HCT116 (cell line): ENCODE measurements at regions not wholly inside any gene's neighbourhood (a gene's known extent, or its start where the extent isn't known, plus 50 kb on each side); places are given as distances from the start of the nearest gene placed in this dataset.

Source experiments
- ATAC-seq: fragments of 200-7000 bp; cut with Tn5 transposase; 2 replicates; pipeline ENCODE4 v1.9.1; 2020; ENCODE audit warnings: mild to moderate bottlenecking, moderate library complexity
- BruUV-seq: library from RNA; stranded (reverse); fragments of 400-500 nt; replicated peaks from 2 replicates; lab custom pipeline; 2021; lab: Mats Ljungman, UMichigan
- CTCF ChIA-PET: fragments of 300-600 bp; sonication (Branson Sonifier 250); formaldehyde crosslinking; loops from one replicate; lab custom pipeline; 2021; ENCODE audit warnings: antibody characterized with exemption; lab: Charles Lee
- POLR2A ChIA-PET: fragments of 300-600, 350-600 bp; sonication (Branson Sonifier 250); formaldehyde crosslinking; loops from one replicate; lab custom pipeline; 2021; ENCODE audit warnings: antibody characterized with exemption; lab: Charles Lee
- RAD21 ChIA-PET, 2 experiments: fragments of 300-600 bp; sonication (Branson Sonifier 250); formaldehyde crosslinking; loops; one replicate each; lab custom pipeline; 2023; ENCODE audit warnings: low total read pairs in 2 of 2; ENCODE audit not compliant: uncharacterized antibody in 2 of 2, unreplicated experiment in 2 of 2, low non-redundant PET in 1 of 2; lab: Charles Lee
- DNase-seq: peaks from one replicate; pipeline ENCODE4 v3.0.0-alpha.2; 2010; ENCODE audit warnings: low read depth, low spot score
- H2AFZ ChIP-seq: fragments of 200-600 bp; shearing (Covaris generic), sonication (generic); 2 replicates; pipeline ENCODE4 v1.6.1; 2017; ENCODE audit warnings: low read depth, mixed run types, mixed read lengths, antibody characterized with exemption, low read length; ENCODE audit not compliant: poor library complexity, severe bottlenecking
- H3K27ac ChIP-seq: 2 replicates; pipeline ENCODE4 v1.5.1; 2012; ENCODE audit warnings: low read depth, low read length
- H3K27me3 ChIP-seq: fragments of 200-600 bp; sonication (generic); 2 replicates; pipeline ENCODE4 v1.6.1; 2016; ENCODE audit warnings: mixed run types, low read length, mixed read lengths; ENCODE audit not compliant: insufficient read depth
- H3K36me3 ChIP-seq, 2 experiments: fragments of 200-500 bp in 1 of 2; fragments of 200-600 bp in 1 of 2; sonication (Bioruptor generic) in 1 of 2; sonication (generic) in 1 of 2; 2 replicates each; pipeline versions ENCODE4 v1.5.1 to v1.6.1; 2014 to 2016; ENCODE audit warnings: low read length in 2 of 2, inconsistent platforms in 1 of 2, mixed read lengths in 1 of 2, mixed run types in 1 of 2; ENCODE audit not compliant: insufficient read depth in 2 of 2, control insufficient read depth in 1 of 2
- H3K4me1 ChIP-seq, 2 experiments: fragments of 200-600 bp in 1 of 2; sonication (generic) in 1 of 2; 2 replicates each; pipeline versions ENCODE4 v1.5.1 to v1.6.1; 2012 to 2017; ENCODE audit warnings: low read length in 2 of 2, inconsistent platforms in 1 of 2, mild to moderate bottlenecking in 1 of 2, mixed read lengths in 1 of 2, mixed run types in 1 of 2, moderate library complexity in 1 of 2; ENCODE audit not compliant: insufficient read depth in 2 of 2, control insufficient read depth in 1 of 2
- H3K4me2 ChIP-seq: fragments of 200-600 bp; sonication (generic); 2 replicates; pipeline ENCODE4 v1.6.1; 2017; ENCODE audit warnings: mixed run types, low read length, mixed read lengths
- H3K4me3 ChIP-seq, 2 experiments: fragments of 200-600 bp in 1 of 2; sonication (generic) in 1 of 2; replicated peaks in 1 of 2; 2 replicates each; pipeline ENCODE4 v1.5.1; 2011 to 2016; ENCODE audit warnings: low read length in 2 of 2, control low read depth in 1 of 2, low read depth in 1 of 2, mild to moderate bottlenecking in 1 of 2, mixed read lengths in 1 of 2, mixed run types in 1 of 2
- H3K79me2 ChIP-seq: fragments of 200-600 bp; sonication (generic); 2 replicates; pipeline ENCODE4 v1.6.1; 2017; ENCODE audit warnings: mild to moderate bottlenecking, mixed run types, low read length, moderate library complexity, mixed read lengths; ENCODE audit not compliant: insufficient read depth
- H3K9ac ChIP-seq: fragments of 200-600 bp; sonication (generic); 2 replicates; pipeline ENCODE4 v1.6.1; 2016; ENCODE audit warnings: low read length, mixed read lengths
- H3K9me2 ChIP-seq: fragments of 200-600 bp; sonication (generic), shearing (Covaris generic); 2 replicates; pipeline ENCODE4 v1.6.1; 2017; ENCODE audit warnings: mixed run types, mild to moderate bottlenecking, moderate library complexity; ENCODE audit not compliant: insufficient read depth
- H3K9me3 ChIP-seq, 2 experiments: fragments of 200-500 bp in 1 of 2; fragments of 200-600 bp in 1 of 2; sonication (Bioruptor generic) in 1 of 2; sonication (generic) in 1 of 2; 2 replicates each; pipeline ENCODE4 v1.6.1; 2014 to 2017; ENCODE audit warnings: low read length in 2 of 2, mixed read lengths in 2 of 2, inconsistent platforms in 1 of 2, low read depth in 1 of 2, mild to moderate bottlenecking in 1 of 2, mixed run types in 1 of 2, moderate library complexity in 1 of 2; ENCODE audit not compliant: control insufficient read depth in 1 of 2, insufficient read depth in 1 of 2
- H4K20me1 ChIP-seq: fragments of 200-600 bp; sonication (generic), shearing (Covaris generic); 2 replicates; pipeline ENCODE4 v1.6.1; 2017; ENCODE audit warnings: mixed run types, mild to moderate bottlenecking, moderate library complexity; ENCODE audit not compliant: insufficient read depth
- CBX3 ChIP-seq: IDR thresholded peaks from 2 replicates; pipeline ENCODE4 v1.6.1; 2012; ENCODE audit warnings: low read depth
- CEBPB ChIP-seq: IDR thresholded peaks from 2 replicates; pipeline ENCODE4 v1.6.1; 2012; ENCODE audit warnings: low read depth
- EGR1 ChIP-seq: IDR thresholded peaks from 2 replicates; pipeline ENCODE4 v1.6.1; 2012; ENCODE audit warnings: low read depth
- ELF1 ChIP-seq: IDR thresholded peaks from 2 replicates; pipeline ENCODE4 v1.6.1; 2012; ENCODE audit warnings: low read depth, borderline replicate concordance
- EZH2 ChIP-seq: fragments of 200-600 bp; sonication (generic); IDR thresholded peaks from 2 replicates; pipeline ENCODE4 v1.6.1; 2017; ENCODE audit warnings: antibody characterized with exemption, mixed run types
- EZH2phosphoT487 ChIP-seq: fragments of 200-600 bp; IDR thresholded peaks from 2 replicates; pipeline ENCODE4 v1.6.1; 2018; ENCODE audit warnings: antibody characterized with exemption, borderline replicate concordance
- FOSL1 ChIP-seq: IDR thresholded peaks from 2 replicates; pipeline ENCODE4 v1.6.1; 2012; ENCODE audit warnings: low read depth
- JUND ChIP-seq: IDR thresholded peaks from 2 replicates; pipeline ENCODE4 v1.6.1; 2012
- POLR2AphosphoS5 ChIP-seq: IDR thresholded peaks from 2 replicates; pipeline ENCODE4 v1.6.1; 2011; ENCODE audit warnings: mild to moderate bottlenecking, low read depth, low read length, moderate library complexity
- SIN3A ChIP-seq: IDR thresholded peaks from 2 replicates; pipeline ENCODE4 v1.6.1; 2012; ENCODE audit warnings: low read depth
- SRF ChIP-seq: IDR thresholded peaks from 2 replicates; pipeline ENCODE4 v1.6.1; 2012; ENCODE audit warnings: low read depth
- YY1 ChIP-seq: IDR thresholded peaks from 2 replicates; pipeline ENCODE4 v1.6.1; 2011; ENCODE audit warnings: low read length, low read depth, moderate library complexity, mild to moderate bottlenecking; ENCODE audit not compliant: insufficient replicate concordance; ENCODE audit errors: extremely low read depth
- intact Hi-C: fragments of 100-400 bp; cut with micrococcal nuclease; formaldehyde crosslinking; loops from 2 replicates; pipeline ENCODE4 v1.10.0; 2022
- TF ChIP-seq, protein P1 (sequence below), 3 experiments: fragments of 200-600 bp in 1 of 3; sonication (generic) in 1 of 3; IDR thresholded peaks in 2 of 3; conservative IDR thresholded peaks in 1 of 3; 2 replicates each; pipeline ENCODE4 v1.5.1; 2012 to 2017; ENCODE audit warnings: low read depth in 2 of 3, low read length in 2 of 3, antibody characterized with exemption in 1 of 3, borderline replicate concordance in 1 of 3, control low read depth in 1 of 3, mild to moderate bottlenecking in 1 of 3, mixed read lengths in 1 of 3, mixed run types in 1 of 3, moderate library complexity in 1 of 3; ENCODE audit not compliant: insufficient read depth in 1 of 3

DNA sequence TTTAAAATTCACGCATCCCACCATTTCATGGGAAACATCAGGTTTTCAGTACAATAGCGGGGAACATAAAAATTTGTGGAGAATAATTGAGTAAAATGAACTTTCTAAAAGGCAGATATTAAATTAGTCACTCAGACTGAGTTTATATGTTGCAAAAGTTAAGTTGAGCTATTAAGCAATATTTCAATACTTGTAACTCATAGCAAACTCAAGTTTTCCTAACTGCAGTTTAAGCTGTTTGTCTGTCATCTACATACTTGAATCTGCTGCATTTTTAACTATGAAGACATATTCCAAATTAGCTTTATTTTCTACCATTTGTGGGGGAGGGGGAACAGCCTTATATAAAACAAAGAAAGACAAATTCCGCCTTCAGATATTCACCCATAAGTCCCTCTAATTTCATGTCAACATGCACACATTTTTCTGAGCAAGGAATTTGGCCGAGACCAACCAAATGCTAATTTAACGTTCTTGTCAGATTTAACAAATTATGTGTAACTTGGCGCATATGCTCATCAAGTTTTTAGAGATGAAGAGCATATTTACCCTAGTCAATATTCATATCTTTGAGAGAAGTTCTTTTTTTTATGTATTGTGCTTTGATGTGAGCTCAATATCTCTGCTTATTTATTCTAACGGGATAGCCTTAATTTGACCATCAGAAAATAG is 462.9 kb downstream of the TXNL1 start:
- BruUV-seq: no TSS peak
- Histone ChIP-seq H4K20me1 (no peaks in the 10 kb centered on the region), H2AFZ (no peak overlapping the region), H3K4me2 (no peak overlapping the region), H3K9me3 (peaks cover 0 to 23% of the 10 kb centered on the region in 2 experiments; a peak in 2 of 4 replicates), H3K9ac (no peak overlapping the region), H3K79me2 (no peaks in the 10 kb centered on the region), H3K4me3 (no peak overlapping the region), H3K36me3 (no peaks in the 10 kb centered on the region), H3K27ac (no peak overlapping the region), H3K4me1 (no peaks in the 10 kb centered on the region), H3K27me3 (no peaks in the 10 kb centered on the region), H3K9me2 (no peaks in the 10 kb centered on the region)
- POLR2A ChIA-PET: no interaction called here
- DNase-seq (no peak), ATAC-seq (no peak)
- RAD21 ChIA-PET: no interaction called here
- intact Hi-C loops: no loop called here
- CTCF ChIA-PET: no interaction called here
- no peak for TF ChIP-seq CBX3
- no peak for TF ChIP-seq EZH2phosphoT487
- no peak for TF ChIP-seq EGR1

GRCh38 chr18:56173542-56174220 is 464.7 kb downstream of the TXNL1 start:
- H4K20me1 ChIP-seq: no peaks in the 10 kb centered on the region
- H3K79me2 ChIP-seq: no peaks in the 10 kb centered on the region
- H3K36me3 ChIP-seq: no peaks in the 10 kb centered on the region
- no peaks in the 10 kb centered on the region for H3K4me1 ChIP-seq
- no peak overlapping the region for H3K4me2 ChIP-seq
- CTCF ChIA-PET: no interaction called here
- no peak overlapping the region for H3K4me3 ChIP-seq
- no peaks in the 10 kb centered on the region for H3K27me3 ChIP-seq
- RAD21 ChIA-PET: no interaction called here
- no peak overlapping the region for H3K27ac ChIP-seq
- intact Hi-C loops: no loop called here
- POLR2A ChIA-PET: no interaction called here
- H3K9me3 ChIP-seq: peaks cover 1 to 28% of the 10 kb centered on the region in 2 experiments; a peak in 2 of 4 replicates
- ATAC-seq: no peak
- no peaks in the 10 kb centered on the region for H3K9me2 ChIP-seq
- no peak overlapping the region for H3K9ac ChIP-seq
- no peak overlapping the region for H2AFZ ChIP-seq
- no TSS peak for BruUV-seq
- no peak for TF ChIP-seq YY1
- no peak for TF ChIP-seq CBX3
- no peak for TF ChIP-seq ELF1
- no peak for TF ChIP-seq SIN3A
- TF ChIP-seq EZH2: no peak
- TF ChIP-seq, protein P1, sequence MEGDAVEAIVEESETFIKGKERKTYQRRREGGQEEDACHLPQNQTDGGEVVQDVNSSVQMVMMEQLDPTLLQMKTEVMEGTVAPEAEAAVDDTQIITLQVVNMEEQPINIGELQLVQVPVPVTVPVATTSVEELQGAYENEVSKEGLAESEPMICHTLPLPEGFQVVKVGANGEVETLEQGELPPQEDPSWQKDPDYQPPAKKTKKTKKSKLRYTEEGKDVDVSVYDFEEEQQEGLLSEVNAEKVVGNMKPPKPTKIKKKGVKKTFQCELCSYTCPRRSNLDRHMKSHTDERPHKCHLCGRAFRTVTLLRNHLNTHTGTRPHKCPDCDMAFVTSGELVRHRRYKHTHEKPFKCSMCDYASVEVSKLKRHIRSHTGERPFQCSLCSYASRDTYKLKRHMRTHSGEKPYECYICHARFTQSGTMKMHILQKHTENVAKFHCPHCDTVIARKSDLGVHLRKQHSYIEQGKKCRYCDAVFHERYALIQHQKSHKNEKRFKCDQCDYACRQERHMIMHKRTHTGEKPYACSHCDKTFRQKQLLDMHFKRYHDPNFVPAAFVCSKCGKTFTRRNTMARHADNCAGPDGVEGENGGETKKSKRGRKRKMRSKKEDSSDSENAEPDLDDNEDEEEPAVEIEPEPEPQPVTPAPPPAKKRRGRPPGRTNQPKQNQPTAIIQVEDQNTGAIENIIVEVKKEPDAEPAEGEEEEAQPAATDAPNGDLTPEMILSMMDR (IDR thresholded peaks at IDR 0.05 in 2 of 3, conservative IDR thresholded peaks at IDR 0.05 in 1 of 3; ENCODE audit: borderline replicate concordance in 1 of 3, insufficient read depth in 1 of 3, low read depth in 2 of 3, low read length in 2 of 3): no peak
- no peak for TF ChIP-seq POLR2AphosphoS5
- TF ChIP-seq CEBPB: no peak
- TF ChIP-seq JUND: no peak
- TF ChIP-seq SRF: no peak
- no peak for TF ChIP-seq FOSL1
- TF ChIP-seq, all 23 proteins: peak for 0
- no peak for DNase-seq
